RWPE1 (cell line): ENCODE measurements at regions not wholly inside any gene's neighbourhood (a gene's known extent, or its start where the extent isn't known, plus 50 kb on each side); places are given as distances from the start of the nearest gene placed in this dataset.

Source experiments
- CTCF ChIA-PET: fragments of 350-600 bp; sonication (Branson Sonifier 250); formaldehyde crosslinking; extraction: SDS; loops from one replicate; lab custom pipeline; 2021; lab: Yijun Ruan, JAX
- POLR2A ChIA-PET: fragments of 400-600 bp; formaldehyde crosslinking; extraction: SDS; loops from one replicate; lab custom pipeline; 2020; ENCODE audit warnings: antibody characterized with exemption; ENCODE audit not compliant: low non-redundant PET; lab: Yijun Ruan, JAX
- DNase-seq: peaks from one replicate; pipeline ENCODE4 v3.0.0; 2012; ENCODE audit warnings: low spot score
- H3K27ac ChIP-seq: fragments of 450-650 bp; 2 replicates; pipeline ENCODE4 v1.5.1; 2017
- TF ChIP-seq, protein P1 (sequence below): fragments of 450-650 bp; conservative IDR thresholded peaks from 2 replicates; pipeline ENCODE4 v1.5.1; 2017; ENCODE audit warnings: low read depth, mild to moderate bottlenecking

DNA sequence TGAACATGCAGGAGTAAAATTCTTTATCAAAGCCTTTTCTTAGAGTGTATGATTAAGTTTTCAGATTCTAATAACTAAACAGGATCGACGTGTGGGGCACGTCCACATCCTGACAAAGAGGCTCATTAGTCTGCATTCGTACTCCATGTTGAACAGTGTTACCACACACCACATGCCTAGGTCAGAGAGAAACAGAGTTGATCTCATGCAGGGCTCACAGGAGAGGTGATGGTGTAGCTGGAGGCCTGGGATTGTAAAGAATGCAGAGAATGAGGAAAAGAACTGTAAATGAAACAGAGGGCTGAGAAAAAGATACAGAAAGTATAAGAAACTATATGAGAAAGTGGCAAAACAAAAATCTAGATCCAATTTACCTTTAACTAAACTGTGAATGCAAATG, 632.5 kb downstream of the BCL11A start:
- TF ChIP-seq, protein P1, sequence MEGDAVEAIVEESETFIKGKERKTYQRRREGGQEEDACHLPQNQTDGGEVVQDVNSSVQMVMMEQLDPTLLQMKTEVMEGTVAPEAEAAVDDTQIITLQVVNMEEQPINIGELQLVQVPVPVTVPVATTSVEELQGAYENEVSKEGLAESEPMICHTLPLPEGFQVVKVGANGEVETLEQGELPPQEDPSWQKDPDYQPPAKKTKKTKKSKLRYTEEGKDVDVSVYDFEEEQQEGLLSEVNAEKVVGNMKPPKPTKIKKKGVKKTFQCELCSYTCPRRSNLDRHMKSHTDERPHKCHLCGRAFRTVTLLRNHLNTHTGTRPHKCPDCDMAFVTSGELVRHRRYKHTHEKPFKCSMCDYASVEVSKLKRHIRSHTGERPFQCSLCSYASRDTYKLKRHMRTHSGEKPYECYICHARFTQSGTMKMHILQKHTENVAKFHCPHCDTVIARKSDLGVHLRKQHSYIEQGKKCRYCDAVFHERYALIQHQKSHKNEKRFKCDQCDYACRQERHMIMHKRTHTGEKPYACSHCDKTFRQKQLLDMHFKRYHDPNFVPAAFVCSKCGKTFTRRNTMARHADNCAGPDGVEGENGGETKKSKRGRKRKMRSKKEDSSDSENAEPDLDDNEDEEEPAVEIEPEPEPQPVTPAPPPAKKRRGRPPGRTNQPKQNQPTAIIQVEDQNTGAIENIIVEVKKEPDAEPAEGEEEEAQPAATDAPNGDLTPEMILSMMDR: no peak
- POLR2A ChIA-PET: no interaction called here
- CTCF ChIA-PET: no interaction called here
- H3K27ac ChIP-seq: no peak overlapping the region
- DNase-seq: no peak

GRCh38 chr2:59920307-59920706, 633.1 kb downstream of the BCL11A start:
- CTCF ChIA-PET: no interaction called here
- TF ChIP-seq, protein P1: no peak
- POLR2A ChIA-PET: no interaction called here
- no peak overlapping the region for H3K27ac ChIP-seq
- DNase-seq: no peak

DNA sequence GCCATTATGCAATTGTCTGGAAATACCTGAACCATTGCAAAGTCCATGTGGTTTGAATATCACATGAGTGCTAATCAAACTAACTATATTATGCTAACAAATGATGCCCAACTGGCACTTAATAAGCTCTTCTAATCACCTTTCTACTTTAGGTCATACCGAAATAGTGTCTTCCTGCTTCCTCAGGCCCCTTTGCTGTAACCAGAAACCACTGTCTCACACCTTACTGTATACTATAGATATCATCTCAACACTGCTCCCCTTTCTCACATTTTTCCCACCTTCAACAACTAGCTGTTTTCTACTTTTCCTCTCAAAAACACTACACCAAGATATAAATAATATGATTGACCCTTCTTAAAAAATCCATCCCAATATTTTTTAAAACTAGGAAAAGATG, 633.9 kb downstream of the BCL11A start:
- no peak for DNase-seq
- no peak overlapping the region for H3K27ac ChIP-seq
- ChIA-PET CTCF (no interaction called here), POLR2A (no interaction called here)
- TF ChIP-seq, protein P1: no peak

DNA sequence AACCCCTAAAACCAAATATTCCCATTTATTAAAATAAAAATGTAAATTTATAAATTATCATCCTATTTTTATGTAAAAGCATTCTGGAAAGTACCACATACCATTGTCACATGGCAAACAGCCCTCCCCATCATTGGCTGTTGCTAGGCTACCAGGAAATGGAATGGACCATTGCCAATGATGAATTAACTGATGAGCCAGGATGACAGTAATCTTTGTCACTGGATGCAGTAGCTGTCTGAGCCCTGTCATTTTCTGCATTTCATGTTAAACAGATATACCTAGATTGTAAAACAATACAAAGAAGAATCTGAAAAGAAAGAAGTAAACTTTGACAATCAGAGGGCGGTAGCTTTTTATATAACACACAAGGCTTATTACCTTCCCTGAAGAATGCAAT, 641.4 kb downstream of the BCL11A start:
- POLR2A ChIA-PET: no interaction called here
- TF ChIP-seq, protein P1: no peak
- no peak for DNase-seq
- no peak overlapping the region for H3K27ac ChIP-seq
- CTCF ChIA-PET: interaction anchor here (0.5 kb wide), 1 partner anchor 658 kb away, joined by 5 read pairs; no protein-coding TSS in a partner anchor

GRCh38 chr2:59910166-59910565, 643.3 kb downstream of the BCL11A start:
- DNase-seq: no peak
- TF ChIP-seq, protein P1: no peak
- POLR2A ChIA-PET: no interaction called here
- CTCF ChIA-PET: no interaction called here
- no peak overlapping the region for H3K27ac ChIP-seq

- DNase-seq: no peak
- POLR2A ChIA-PET: no interaction called here
- TF ChIP-seq, protein P1: no peak
- H3K27ac ChIP-seq: no peak overlapping the region
- CTCF ChIA-PET: no interaction called here
These were observed 644.3 kb downstream of the BCL11A start for GRCh38 chr2:59909147-59909546.
